Skin epidermis (tissue), 12 donors: ENCODE measurements at regions not wholly inside any gene's neighbourhood (a gene's known extent, or its start where the extent isn't known, plus 50 kb on each side); places are given as distances from the start of the nearest gene placed in this dataset.
"Not testable (repeated sequence)": the region's sequence is repeated elsewhere in the genome, so short reads cannot be mapped to it uniquely, and the experiment has no call there.

ENCODE experiments used
- H3K27ac ChIP-seq, 21 experiments: fragments of 200-600 bp; sonication (generic) in 11 of 21; one replicate each; pipeline ENCODE4 v1.5.0; 2020; ENCODE audit warnings: mild to moderate bottlenecking in 3 of 21, inconsistent platforms in 2 of 21, moderate library complexity in 2 of 21
- H3K4me3 ChIP-seq, 7 experiments: fragments of 200-600 bp; sonication (generic) in 2 of 7; one replicate each; pipeline ENCODE4 v1.5.0; 2020; ENCODE audit warnings: inconsistent platforms in 2 of 7, mild to moderate bottlenecking in 2 of 7, moderate library complexity in 1 of 7

DNA sequence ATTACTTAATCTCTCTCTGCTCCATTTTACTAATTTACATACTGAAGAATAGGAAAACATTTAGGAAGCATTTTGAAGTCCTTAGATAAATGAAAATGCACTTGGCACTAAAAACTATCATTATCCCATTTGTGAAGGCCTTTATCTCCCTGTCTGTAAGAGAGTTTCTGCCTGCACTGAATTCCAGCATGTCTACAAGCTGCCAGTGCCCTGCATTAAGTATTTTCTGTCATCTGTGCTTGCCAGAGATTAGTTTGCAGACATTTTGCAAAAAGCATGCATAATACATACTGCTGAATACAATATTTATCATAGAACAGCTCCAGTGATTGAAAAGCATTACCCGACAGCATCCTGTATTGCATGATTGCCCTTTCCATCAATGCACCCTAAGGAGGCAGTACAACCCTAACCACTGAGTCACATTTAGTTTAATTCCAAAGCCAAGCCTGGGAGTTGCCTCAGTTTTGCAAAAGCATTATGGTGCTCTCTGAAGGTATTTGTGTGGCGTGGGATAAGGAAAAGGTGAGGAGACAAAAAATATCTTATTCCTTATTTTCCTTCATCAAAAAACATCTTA is 280.2 kb upstream of the TOM1L1 start:
- Histone ChIP-seq H3K27ac (no peak overlapping the region), H3K4me3 (no peak overlapping the region)

DNA sequence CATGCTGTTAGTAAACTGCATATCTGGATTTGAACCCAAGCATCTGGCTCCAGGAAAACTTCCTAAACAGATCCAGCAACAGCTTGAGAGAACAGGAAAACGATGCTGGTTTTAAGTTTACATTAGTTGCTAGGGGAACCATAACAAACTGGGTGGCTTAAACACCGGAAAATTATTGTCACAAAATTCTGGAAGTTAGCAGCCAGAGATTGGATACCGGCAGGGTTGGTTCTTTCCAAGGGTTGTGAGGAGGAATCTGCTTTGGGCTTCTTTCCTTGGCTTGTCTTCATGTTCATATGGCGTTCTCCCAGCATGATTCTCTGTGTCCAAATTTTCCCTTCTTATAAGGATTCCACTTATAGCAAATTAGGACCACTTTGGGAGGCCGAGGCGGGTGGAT is 276.9 kb upstream of the TOM1L1 start:
- H3K4me3 ChIP-seq: no peak overlapping the region
- H3K27ac ChIP-seq: no peak overlapping the region

DNA sequence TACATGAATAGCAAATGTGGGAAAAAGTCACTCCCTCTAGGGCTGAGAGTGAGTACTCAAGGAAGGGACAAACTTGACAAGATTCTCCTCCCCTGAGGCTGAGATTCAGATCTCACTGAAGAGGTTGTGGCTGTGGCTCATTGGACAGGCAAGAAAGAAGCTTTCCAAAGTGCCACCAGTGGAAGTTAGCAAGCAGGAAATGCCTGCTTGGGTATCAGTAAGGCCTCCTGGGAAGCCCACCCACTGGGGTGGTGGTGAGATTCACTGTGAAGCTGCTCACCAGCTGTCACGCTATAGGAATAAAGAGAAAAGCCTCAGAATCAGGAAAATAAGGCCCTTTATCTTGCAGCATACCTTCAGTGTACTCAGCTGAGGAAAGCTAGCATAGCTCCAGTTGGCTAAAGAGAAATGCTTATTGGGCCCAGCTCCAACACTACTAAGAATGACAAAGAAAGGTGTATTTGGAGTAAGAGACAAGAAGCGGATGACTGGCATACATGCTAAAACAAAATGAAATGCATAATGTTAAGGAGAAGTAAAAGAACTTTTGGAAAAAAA is 274.4 kb upstream of the TOM1L1 start:
- Histone ChIP-seq H3K27ac (no peak overlapping the region), H3K4me3 (no peak overlapping the region)

DNA sequence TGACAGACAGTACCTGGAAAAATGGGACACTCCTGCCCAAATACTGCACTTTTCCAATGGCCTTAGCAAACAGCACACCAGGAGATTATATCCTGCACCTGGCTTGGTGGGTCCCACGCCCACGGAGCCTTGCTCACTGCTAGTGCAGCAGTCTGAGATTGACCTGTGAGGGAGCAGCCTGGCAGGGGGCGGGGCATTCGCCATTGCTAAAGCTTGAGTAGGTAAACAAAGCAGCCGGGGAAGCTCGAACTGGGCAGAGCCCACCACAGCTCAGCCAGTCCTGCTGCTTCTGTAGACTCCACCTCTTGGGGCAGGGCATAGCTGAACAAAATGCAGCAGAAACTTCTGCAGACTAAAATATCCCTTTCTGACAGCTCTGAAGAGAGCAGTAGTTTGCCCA is 261.2 kb upstream of the TOM1L1 start:
- not testable (repeated sequence) for H3K4me3 ChIP-seq, H3K27ac ChIP-seq

DNA sequence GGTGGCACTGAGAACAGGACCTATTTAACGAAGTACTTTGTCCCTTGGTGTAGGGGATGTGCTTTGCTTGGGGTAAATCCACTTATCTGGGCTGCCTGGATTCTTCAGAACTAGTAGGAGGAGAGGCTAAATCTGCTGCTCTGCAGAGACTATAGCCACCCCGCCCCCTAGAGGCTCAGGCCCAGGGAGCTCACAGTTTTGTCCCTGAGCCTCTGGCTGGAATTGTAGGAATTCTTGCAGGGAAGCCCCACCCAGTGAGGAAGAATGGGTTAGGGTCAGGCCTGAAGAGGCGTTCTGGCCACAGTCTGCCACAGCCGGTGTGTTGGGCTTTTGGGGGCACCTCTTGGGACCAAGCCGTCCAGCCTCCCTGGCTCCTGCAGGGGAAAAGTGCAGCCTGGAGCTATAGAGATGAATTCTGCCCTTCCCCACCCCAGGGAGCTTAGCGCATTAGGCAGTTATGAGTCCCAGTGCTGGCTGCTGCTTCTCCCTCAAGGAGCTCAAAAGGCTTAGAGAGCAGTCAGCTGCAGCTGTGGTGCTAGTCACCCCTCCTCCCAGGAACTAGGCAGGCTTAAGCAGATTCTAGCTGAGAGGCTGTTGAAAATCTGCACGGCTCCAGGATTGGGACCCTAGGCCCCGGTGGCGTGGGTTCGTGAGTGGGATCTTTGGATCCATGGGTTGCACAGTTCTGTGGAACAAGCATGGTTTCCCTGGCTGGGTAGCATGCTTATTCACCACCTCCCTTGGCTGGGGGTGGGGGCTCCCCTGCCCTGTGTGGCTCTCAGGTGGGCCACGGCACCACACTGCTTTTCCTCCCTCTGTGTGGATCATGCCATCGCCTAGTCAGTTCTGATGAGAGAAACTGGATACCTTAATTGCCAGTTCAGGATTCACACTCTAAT is 237.4 kb upstream of the TOM1L1 start:
- Histone ChIP-seq H3K4me3 (no peak overlapping the region), H3K27ac (no peak overlapping the region)

DNA sequence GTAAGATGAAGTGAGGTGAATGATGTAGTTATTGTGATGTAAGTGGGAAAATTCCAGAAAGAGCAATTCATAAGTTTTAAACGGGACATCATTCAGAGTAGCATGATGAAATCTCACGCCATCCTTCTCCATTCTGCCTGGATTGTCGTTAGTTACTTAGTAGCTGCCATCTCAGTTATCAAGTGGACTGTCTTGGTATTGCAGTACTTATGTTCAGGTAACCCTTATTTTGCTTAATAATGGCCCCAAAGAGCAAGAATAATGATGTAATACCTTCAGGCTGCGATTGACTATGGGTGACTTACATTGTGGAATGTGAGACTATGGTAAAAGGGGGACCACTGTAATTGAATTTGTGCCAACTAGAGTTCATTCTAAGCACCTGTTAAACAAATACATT is 234.1 kb upstream of the TOM1L1 start:
- Histone ChIP-seq H3K4me3 (no peak overlapping the region), H3K27ac (no peak overlapping the region)

DNA sequence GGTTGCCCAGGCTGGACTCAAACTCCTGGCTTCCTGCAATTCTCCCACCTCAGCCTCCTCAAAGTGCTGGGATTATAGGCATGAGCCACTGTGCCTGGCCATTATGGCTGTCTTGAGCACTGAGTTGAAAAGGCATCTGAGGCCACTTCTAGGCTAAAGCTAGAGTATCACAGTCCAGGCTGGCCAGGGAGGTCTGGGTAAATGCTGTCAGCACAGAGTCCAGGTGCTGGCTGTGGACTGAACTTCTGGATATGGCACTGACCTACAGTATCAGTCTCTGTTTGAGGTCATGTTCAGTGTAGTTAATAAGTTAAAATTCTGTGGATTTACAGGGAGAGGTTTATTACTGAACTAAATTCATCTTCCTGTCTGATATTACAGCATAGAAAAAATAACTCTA is 222.5 kb upstream of the TOM1L1 start:
- no peak overlapping the region for H3K4me3 ChIP-seq
- no peak overlapping the region for H3K27ac ChIP-seq

DNA sequence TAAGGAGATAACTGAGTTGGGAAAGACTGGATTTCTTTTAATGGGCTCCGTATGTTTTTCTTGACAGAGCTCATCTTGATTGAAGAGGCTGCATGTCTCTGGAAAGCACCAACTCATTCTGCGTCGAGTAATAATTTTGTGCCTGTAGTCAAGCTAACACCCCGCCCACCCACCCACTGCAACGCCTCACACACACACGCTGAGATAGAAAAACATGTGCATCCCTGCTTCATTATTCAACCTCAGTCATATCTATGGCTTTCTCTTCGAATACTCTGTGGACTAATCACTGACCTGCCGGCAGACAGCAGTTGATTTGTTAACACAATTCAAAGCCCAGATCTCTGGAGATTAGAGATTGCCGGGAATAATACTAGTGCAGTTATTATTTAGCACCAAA is 220.2 kb upstream of the TOM1L1 start:
- no peak overlapping the region for H3K4me3 ChIP-seq
- no peak overlapping the region for H3K27ac ChIP-seq

DNA sequence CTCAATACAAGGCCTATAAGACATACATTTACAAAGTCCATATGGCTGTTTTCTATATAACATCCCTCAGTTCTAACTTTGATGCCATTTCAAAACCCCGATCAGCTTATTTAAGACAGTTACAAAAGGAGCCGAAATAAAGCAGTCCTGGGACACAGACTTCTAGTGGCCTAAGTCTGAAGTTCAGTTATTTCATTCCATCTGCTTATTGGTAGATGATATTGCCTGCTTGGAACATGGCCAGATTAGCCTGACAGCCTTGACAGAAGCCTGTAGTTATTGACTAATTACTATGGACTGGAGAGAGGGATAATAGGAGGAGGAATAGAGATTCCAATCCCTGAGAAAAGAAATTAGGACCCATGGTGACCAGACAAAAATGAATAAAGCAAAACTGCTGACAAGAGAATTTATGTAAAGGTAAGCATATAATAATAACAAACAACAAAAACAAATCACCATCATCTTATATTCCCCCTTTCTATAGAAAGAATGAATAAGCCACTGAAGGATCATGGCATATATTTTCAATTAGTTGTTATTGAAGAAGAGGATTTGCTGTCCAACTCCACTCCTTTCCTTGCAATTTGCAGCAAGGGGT is 206.3 kb upstream of the TOM1L1 start:
- H3K27ac ChIP-seq: no peak overlapping the region
- H3K4me3 ChIP-seq: no peak overlapping the region

DNA sequence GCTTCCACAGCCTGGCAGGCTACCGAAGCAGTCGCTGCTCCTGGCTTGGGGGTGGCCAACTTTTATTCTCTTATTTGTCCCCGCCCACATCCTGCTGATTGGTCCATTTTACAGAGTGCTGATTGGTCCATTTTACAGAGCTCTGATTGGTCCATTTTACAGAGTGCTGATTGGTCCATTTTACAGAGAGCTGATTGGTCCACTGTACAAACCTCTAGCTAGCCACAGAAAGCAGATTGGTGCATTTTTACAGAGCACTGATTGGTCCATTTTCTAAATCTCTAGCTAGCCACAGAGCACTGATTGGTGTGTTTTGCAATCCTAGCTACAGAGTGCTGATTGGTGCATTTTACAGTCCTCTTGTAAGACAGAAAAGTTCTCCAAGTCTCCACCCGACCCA is 187.9 kb upstream of the TOM1L1 start:
- H3K4me3 ChIP-seq, H3K27ac ChIP-seq: not testable (repeated sequence)

DNA sequence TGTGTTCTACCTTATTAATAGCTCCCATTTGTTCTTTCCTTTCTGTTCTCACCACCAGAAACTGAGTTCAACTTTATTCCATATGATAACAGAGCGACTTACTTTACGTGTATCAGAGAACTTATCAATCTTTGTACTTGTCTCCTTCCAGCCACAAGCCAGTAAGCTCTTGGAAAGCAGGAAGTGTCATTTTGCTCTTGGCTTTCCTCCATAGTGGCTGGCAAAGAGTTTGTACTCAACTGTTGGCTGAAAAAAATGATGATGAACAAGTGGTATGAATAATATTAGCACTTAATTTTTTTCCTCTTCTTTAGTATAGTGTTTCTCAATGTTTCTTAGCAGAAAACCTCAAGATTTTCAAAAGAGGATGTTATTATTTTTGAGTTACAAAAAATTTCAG is 182.4 kb upstream of the TOM1L1 start:
- no peak overlapping the region for H3K27ac ChIP-seq
- H3K4me3 ChIP-seq: no peak overlapping the region

DNA sequence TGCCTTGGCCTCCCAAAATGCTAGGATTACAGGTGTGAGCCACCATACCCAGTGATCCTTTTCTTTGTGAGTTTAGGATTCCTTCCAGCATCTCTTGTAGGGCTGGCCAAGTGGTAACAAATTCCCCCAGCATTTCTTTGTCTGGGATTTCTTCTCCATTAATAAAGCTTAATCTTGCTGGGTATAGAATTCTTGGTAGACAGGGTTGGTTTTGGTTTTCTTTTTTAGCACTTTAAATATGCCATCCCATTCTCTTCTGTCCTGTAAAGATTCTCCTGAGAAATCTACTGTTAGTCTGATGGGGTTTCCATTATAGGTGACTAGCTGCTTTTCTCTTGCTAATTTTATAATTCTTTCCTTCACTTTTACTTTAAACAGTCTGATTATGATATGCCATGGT is 173.0 kb upstream of the TOM1L1 start:
- Histone ChIP-seq H3K4me3 (no peak overlapping the region), H3K27ac (no peak overlapping the region)

DNA sequence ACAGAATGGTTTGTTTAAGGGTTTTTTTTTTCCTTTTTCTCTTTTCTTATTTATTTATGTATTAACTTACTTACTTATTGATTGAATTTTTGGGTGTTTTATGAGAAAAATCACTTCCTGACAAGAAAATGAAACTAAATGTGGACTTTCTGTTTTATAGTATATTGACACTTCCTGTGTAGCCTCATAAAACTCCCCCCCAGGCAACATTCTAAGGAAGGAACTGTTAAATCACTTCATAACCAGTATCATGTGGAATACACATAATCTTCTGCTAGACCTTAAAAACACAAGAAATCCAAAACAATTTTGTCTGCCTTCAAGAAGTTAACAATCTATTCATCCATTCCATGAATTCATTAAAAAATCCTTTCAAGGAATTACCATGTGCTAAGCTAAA is 164.1 kb upstream of the TOM1L1 start:
- Histone ChIP-seq H3K27ac (no peak overlapping the region), H3K4me3 (no peak overlapping the region)

DNA sequence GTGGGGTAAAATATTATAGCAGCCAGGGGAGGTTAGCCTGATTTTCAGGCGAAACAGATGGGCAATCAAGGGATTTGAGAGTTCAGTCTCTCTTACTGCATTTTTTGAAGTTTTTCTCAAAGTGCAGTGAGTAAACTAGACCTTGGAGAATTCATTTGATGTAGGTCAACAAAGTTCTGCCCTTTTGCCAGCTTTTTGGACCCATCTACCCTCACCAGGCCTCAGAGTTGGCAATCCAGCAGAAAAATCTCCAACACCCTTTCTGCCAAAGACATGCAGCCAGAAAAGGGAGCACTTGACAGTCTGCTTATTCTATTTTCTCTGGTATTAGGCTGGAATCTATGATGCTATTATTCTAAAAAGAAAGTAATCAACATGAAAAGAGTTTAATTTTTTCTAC is 162.2 kb upstream of the TOM1L1 start:
- H3K27ac ChIP-seq: no peak overlapping the region
- H3K4me3 ChIP-seq: no peak overlapping the region

DNA sequence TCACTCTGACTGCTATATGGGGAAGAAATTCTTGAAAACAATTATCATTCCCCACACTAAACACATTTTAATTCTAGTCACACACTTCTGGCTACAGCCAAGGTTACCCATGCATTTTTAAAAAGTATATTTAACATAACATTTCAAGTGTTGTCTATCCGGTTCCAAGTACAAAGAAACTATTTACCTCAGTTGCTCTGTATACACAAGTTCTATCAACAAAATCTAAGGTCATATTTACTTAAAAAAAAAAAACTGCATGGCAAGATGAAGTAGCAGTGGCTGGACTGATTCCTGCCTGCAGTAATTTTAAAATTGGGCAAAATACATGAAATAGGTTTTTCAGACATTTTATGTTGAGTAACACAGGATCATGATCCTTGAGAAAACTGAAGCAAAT is 155.9 kb upstream of the TOM1L1 start:
- no peak overlapping the region for H3K4me3 ChIP-seq
- no peak overlapping the region for H3K27ac ChIP-seq

DNA sequence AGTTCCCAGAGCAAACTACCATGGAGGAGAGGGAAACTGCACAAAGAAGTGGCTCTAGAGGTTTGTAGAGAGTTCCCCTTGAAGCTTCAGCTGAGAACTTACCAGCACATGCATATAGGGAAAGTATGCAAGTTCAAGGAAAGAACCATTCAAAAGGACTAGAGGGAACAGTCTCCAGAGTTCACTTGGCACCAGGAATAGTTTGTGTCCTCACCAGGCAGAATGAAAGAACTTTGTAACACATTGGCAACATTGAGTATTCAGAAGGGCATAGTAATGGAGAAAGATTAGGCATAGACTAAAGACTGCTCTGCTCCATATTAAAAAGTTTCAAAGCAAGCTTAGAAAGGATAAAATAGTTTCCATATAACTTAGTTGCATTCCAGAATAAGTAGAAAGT is 155.4 kb upstream of the TOM1L1 start:
- Histone ChIP-seq H3K27ac (no peak overlapping the region), H3K4me3 (no peak overlapping the region)

DNA sequence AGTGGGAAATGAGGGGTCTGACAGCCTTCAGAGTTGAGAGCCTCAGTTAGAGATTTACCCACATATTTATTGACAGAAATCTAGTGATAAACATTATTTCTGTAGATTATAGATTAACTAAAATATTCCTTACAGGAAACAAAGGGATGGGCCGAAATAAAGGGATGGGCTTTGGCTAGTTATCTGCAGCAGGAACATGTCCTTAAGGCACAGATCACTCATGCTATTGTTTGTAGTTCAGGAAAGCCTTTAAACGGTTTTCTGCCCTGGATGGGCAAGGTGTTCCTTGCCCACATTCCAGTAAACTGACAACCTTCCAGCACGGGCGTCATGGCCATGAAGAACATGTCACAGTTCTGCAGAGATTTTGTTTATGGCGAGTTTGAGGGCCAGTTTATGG is 154.8 kb upstream of the TOM1L1 start:
- no peak overlapping the region for H3K27ac ChIP-seq
- no peak overlapping the region for H3K4me3 ChIP-seq

DNA sequence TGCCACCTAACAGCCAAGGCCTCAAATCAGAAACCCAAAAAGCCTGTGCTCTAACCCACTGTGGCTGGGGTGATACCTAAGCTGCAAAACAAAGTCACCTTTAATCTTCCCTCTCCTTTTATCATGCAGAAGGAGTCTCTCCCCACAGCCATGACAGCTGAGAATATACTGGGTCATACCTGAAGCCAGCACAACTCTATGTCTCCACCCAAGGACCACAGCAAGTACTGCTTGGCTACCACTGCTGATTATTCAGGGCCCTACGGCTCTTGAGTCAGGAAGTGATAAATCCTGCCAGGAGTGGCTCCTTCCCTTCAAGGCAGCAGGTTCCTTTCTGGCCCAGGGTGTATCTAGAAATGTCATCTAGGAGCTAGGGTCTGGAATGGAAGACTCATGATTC is 151.5 kb upstream of the TOM1L1 start:
- Histone ChIP-seq H3K27ac (no peak overlapping the region), H3K4me3 (no peak overlapping the region)

DNA sequence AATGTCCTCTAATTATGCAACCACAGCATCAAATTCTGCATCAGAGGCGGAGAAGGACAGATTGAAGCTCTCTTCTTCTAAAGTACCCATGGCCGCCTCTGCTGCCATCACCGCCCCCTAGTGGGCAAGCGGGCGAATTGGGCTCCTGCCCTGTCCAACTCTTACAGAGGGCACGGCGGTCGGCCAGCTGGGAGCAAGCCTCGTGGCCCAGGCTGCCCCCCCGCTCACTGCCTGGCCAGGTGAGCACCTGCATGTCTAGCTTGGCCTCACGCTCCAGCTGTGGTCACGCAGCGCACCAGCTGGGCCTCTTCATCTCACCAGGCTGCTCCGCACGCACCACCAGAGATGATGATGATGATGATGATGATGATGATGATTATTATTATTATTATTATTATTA is 146.1 kb upstream of the TOM1L1 start:
- no peak overlapping the region for H3K27ac ChIP-seq
- H3K4me3 ChIP-seq: no peak overlapping the region

DNA sequence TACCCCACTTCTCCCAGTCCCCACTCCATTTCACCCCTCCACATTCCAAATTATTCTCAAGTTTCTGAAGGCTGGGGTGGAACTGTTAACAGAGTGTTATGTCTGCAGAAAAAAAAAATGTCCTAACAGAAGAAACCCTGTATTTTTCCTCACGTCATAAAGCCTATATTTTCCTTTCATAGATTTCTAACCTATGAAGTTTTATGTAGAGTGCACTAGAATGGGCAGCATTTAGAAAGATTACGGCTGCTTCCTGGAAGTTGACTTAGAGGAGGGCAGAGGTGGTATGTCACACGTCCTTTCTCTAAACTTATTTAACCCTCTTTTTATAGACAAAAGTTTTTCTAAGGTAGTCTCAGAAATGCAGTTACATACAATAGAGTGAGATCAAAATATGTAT is 139.8 kb upstream of the TOM1L1 start:
- no peak overlapping the region for H3K4me3 ChIP-seq
- H3K27ac ChIP-seq: no peak overlapping the region

DNA sequence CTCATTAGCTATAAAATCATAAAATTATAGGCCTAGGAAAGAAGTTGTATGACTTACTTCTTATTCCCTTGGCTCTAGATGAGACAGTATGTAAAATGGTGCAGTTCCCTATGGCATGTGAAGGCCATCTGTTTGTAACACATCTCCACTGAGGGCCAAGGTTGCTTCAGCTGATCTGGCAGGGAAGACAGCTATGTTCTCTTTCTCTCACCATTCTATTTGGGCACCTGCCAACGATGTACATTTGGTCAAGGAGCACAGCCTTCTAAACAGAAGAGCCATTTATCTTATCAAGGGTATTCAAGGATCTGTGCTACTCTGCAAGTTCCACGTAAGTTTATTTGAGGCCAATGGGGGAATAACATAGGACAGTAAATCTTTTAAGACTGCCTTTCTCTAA is 129.8 kb upstream of the TOM1L1 start:
- H3K27ac ChIP-seq: no peak overlapping the region
- H3K4me3 ChIP-seq: no peak overlapping the region
